OCI-LY3 (cell line): ENCODE measurements at regions not wholly inside any gene's neighbourhood (a gene's known extent, or its start where the extent isn't known, plus 50 kb on each side); places are given as distances from the start of the nearest gene placed in this dataset.

Experiments
- CTCF ChIP-seq: fragments of 200-600, 300-600 bp; sonication (generic); IDR thresholded peaks from 2 replicates; pipeline ENCODE4 v1.5.1; 2014; ENCODE audit warnings: antibody characterized with exemption, low read length, low read depth
- EZH2phosphoT487 ChIP-seq: fragments of 200-600 bp; shearing (Covaris generic); IDR thresholded peaks from 2 replicates; pipeline ENCODE4 v1.6.1; 2018; ENCODE audit warnings: antibody characterized with exemption, mixed run types, low read depth

- TF ChIP-seq CTCF (no peak), EZH2phosphoT487 (no peak)
These were observed 722.2 kb upstream of the CHRM3 start for GRCh38 chr1:238664139-238664538.
